HFFc6 (cell line): ENCODE measurements at regions not wholly inside any gene's neighbourhood (a gene's known extent, or its start where the extent isn't known, plus 50 kb on each side); places are given as distances from the start of the nearest gene placed in this dataset.

Source experiments
- DNase-seq: peaks from one replicate; pipeline ENCODE4 v3.0.0-alpha.2; 2018
- H3K27ac Mint-ChIP-seq: 2 replicates; pipeline ENCODE4 v1.8.0; 2020; ENCODE audit warnings: mild to moderate bottlenecking, mixed read lengths
- H3K27me3 Mint-ChIP-seq: 2 replicates; pipeline ENCODE4 v1.8.0; 2021; ENCODE audit warnings: mild to moderate bottlenecking, moderate library complexity, mixed read lengths; ENCODE audit not compliant: insufficient read depth
- H3K36me3 Mint-ChIP-seq: 2 replicates; pipeline ENCODE4 v1.8.0; 2021; ENCODE audit warnings: low read depth, mixed read lengths
- H3K4me1 Mint-ChIP-seq: 2 replicates; pipeline ENCODE4 v1.8.0; 2020; ENCODE audit warnings: low read depth, mixed read lengths
- H3K4me3 Mint-ChIP-seq: 2 replicates; pipeline ENCODE4 v1.8.0; 2020; ENCODE audit warnings: mild to moderate bottlenecking, moderate library complexity, mixed read lengths
- H3K9me3 Mint-ChIP-seq: 2 replicates; pipeline ENCODE4 v1.8.0; 2020; ENCODE audit warnings: mild to moderate bottlenecking, mixed read lengths
- CTCF ChIP-seq: fragments of 200-600 bp; sonication (generic); IDR thresholded peaks from 2 replicates; pipeline ENCODE4 v1.5.0; 2021; ENCODE audit warnings: antibody characterized with exemption, mild to moderate bottlenecking

GRCh38 chr5:173740400-173740799 is 124.0 kb upstream of the BOD1 start:
- DNase-seq = no peak
- peaks cover 23% of the 10 kb centered on the region for H3K27me3 Mint-ChIP-seq
- H3K36me3 Mint-ChIP-seq = no peaks in the 10 kb centered on the region
- no peak overlapping the region for H3K4me3 Mint-ChIP-seq
- no peaks in the 10 kb centered on the region for H3K9me3 Mint-ChIP-seq
- TF ChIP-seq CTCF = no peak
- H3K4me1 Mint-ChIP-seq = peaks cover 9% of the 10 kb centered on the region
- no peak overlapping the region for H3K27ac Mint-ChIP-seq

GRCh38 chr5:173741087-173741486 is 124.6 kb upstream of the BOD1 start:
- Mint-ChIP-seq H3K9me3 (no peaks in the 10 kb centered on the region), H3K36me3 (no peaks in the 10 kb centered on the region), H3K27ac (no peak overlapping the region)

GRCh38 chr5:173741729-173742431 is 125.4 kb upstream of the BOD1 start:
- Mint-ChIP-seq H3K27ac (no peak overlapping the region), H3K36me3 (no peaks in the 10 kb centered on the region), H3K4me3 (no peak overlapping the region), H3K4me1 (peaks cover 18% of the 10 kb centered on the region), H3K27me3 (peaks cover 19% of the 10 kb centered on the region), H3K9me3 (no peaks in the 10 kb centered on the region)
- DNase-seq = no peak
- no peak for TF ChIP-seq CTCF

More at GRCh38 chr5:173741087-173741486, 124.6 kb upstream of the BOD1 start:
- Mint-ChIP-seq H3K27me3 (peaks cover 21% of the 10 kb centered on the region), H3K4me1 (peaks cover 13% of the 10 kb centered on the region), H3K4me3 (no peak overlapping the region)
- DNase-seq = no peak
- TF ChIP-seq CTCF = no peak

- Mint-ChIP-seq H3K4me1 (peaks cover 18% of the 10 kb centered on the region), H3K4me3 (no peak overlapping the region), H3K27me3 (peaks cover 19% of the 10 kb centered on the region), H3K9me3 (no peaks in the 10 kb centered on the region), H3K27ac (no peak overlapping the region), H3K36me3 (no peaks in the 10 kb centered on the region)
- TF ChIP-seq CTCF = no peak
- no peak for DNase-seq
Observed at GRCh38 chr5:173742432-173742816, 126.0 kb upstream of the BOD1 start.

- H3K9me3 Mint-ChIP-seq = no peaks in the 10 kb centered on the region
- H3K27me3 Mint-ChIP-seq = peaks cover 14% of the 10 kb centered on the region
- DNase-seq = no peak
- H3K36me3 Mint-ChIP-seq = no peaks in the 10 kb centered on the region
- H3K27ac Mint-ChIP-seq = no peak overlapping the region
- no peak for TF ChIP-seq CTCF
- H3K4me3 Mint-ChIP-seq = no peak overlapping the region
- H3K4me1 Mint-ChIP-seq = peaks cover 18% of the 10 kb centered on the region
Observed at GRCh38 chr5:173743641-173744343, 127.3 kb upstream of the BOD1 start.
